Thyroid gland (tissue), 4 donors: ENCODE measurements at regions not wholly inside any gene's neighbourhood (a gene's known extent, or its start where the extent isn't known, plus 50 kb on each side); places are given as distances from the start of the nearest gene placed in this dataset.

ENCODE experiments used
- DNase-seq, 2 donors: peaks; one replicate each; pipeline ENCODE4 v3.0.0-alpha.2; 2019
- H3K27ac ChIP-seq, 3 donors: fragments of 200-600 bp; sonication (generic); 1 replicate in 2 of 3; 2 replicates in 1 of 3; pipeline ENCODE4 v1.5.1; 2016 to 2019; ENCODE audit warnings: mild to moderate bottlenecking in 1 of 3, moderate library complexity in 1 of 3
- H3K27me3 ChIP-seq: fragments of 200-600 bp; sonication (generic); one replicate; pipeline ENCODE4 v1.5.1; 2019
- H3K36me3 ChIP-seq, 2 donors: fragments of 200-600 bp; sonication (generic); one replicate each; pipeline ENCODE4 v1.5.1; 2016 to 2019
- H3K4me1 ChIP-seq, 2 donors: fragments of 200-600 bp; sonication (generic); one replicate each; pipeline ENCODE4 v1.5.1; 2017 to 2019
- H3K4me3 ChIP-seq, 3 donors: fragments of 200-600 bp; sonication (generic); replicated peaks in 1 of 3; 1 replicate in 2 of 3; 2 replicates in 1 of 3; pipeline ENCODE4 v1.5.1; 2016; ENCODE audit warnings: mild to moderate bottlenecking in 1 of 3
- H3K9me3 ChIP-seq: fragments of 200-600 bp; sonication (generic); one replicate; pipeline ENCODE4 v1.5.1; 2017
- POLR2A ChIP-seq, 2 donors: fragments of 450-650 bp; IDR thresholded peaks; one replicate each; pipeline ENCODE4 v1.6.1; 2017; ENCODE audit warnings: antibody characterized with exemption in 2 of 2, mild to moderate bottlenecking in 2 of 2, moderate library complexity in 1 of 2
- WGBS, 2 donors: methylation state at CpG; one replicate each; pipeline ENCODE4 v1.1.5; 2017; 5-methylcytosine and 5-hydroxymethylcytosine counted together
- intact Hi-C: fragments of 100-400 bp; cut with DNase I; formaldehyde crosslinking; loops from one replicate; pipeline ENCODE4 v1.15.1; 2023
- TF ChIP-seq, protein P1 (sequence below), 6 experiments: fragments of 200-600 bp in 3 of 6; fragments of 450-650 bp in 3 of 6; sonication (generic) in 3 of 6; IDR thresholded peaks; one replicate each; pipeline ENCODE4 v1.5.1; 2016 to 2019; ENCODE audit warnings: antibody characterized with exemption in 6 of 6, mild to moderate bottlenecking in 2 of 6, inconsistent platforms in 1 of 6, moderate library complexity in 1 of 6

DNA sequence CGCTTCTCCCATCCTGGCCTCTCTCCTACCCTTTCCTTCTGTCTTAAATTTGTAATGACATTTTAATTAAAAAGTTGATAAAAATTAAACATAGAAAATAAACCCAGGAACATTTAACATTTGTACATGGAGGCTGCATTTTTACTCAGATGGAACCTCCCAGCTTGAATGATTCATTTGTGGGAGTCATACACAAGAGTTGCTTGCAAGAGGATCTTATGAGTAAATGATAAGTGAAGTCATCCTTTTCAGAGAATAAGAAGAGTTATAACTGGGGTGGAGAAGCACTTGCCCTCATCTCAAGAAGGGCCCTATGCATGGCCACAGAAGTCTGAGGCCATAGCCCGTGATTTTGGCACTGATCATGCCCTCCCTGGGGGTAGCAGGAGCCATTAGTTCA lies 482.9 kb upstream of the BOD1L1 start:
- no peak for DNase-seq
- no peaks in the 10 kb centered on the region for H3K9me3 ChIP-seq
- no peaks in the 10 kb centered on the region for H3K27me3 ChIP-seq
- H3K4me1 ChIP-seq = no peaks in the 10 kb centered on the region
- WGBS, 2 donors = 63 to 78% methylated on average over 2 of the region's 2 CpGs
- H3K27ac ChIP-seq = no peak overlapping the region
- intact Hi-C loops = no loop called here
- no peak for TF ChIP-seq POLR2A (IDR thresholded peaks at IDR 0.05)
- TF ChIP-seq, protein P1, sequence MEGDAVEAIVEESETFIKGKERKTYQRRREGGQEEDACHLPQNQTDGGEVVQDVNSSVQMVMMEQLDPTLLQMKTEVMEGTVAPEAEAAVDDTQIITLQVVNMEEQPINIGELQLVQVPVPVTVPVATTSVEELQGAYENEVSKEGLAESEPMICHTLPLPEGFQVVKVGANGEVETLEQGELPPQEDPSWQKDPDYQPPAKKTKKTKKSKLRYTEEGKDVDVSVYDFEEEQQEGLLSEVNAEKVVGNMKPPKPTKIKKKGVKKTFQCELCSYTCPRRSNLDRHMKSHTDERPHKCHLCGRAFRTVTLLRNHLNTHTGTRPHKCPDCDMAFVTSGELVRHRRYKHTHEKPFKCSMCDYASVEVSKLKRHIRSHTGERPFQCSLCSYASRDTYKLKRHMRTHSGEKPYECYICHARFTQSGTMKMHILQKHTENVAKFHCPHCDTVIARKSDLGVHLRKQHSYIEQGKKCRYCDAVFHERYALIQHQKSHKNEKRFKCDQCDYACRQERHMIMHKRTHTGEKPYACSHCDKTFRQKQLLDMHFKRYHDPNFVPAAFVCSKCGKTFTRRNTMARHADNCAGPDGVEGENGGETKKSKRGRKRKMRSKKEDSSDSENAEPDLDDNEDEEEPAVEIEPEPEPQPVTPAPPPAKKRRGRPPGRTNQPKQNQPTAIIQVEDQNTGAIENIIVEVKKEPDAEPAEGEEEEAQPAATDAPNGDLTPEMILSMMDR (IDR thresholded peaks at IDR 0.05) = no peak
- no peak overlapping the region for H3K4me3 ChIP-seq
- no peaks in the 10 kb centered on the region for H3K36me3 ChIP-seq

DNA sequence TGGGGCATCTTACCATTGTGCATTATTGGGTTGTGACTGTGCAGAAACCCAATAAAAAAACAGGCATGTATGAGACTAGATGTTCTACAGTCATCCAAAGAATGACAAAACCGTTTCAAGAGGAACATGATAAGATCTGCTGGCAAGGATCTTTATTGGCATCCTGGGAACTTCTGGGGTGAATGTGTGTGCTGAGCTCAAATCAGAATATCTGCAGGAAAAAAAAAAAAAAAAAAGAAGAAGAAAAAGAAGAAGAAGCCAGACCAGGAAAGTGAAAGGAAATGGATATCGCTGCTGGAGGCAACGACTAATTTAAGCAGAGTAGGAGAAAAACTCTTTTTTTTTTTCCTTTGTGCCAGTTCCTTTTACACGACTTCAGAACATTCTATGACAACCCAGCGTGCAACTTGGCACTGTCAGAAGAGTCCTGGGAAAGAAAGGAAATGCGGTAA lies 484.2 kb upstream of the BOD1L1 start:
- Histone ChIP-seq H3K4me1 (no peaks in the 10 kb centered on the region), H3K27ac (no peak overlapping the region), H3K9me3 (no peaks in the 10 kb centered on the region), H3K27me3 (no peaks in the 10 kb centered on the region), H3K36me3 (no peaks in the 10 kb centered on the region), H3K4me3 (no peak overlapping the region)
- intact Hi-C loops = no loop called here
- no peak for DNase-seq
- TF ChIP-seq POLR2A (IDR thresholded peaks at IDR 0.05) = no peak
- TF ChIP-seq, protein P1 (IDR thresholded peaks at IDR 0.05) = no peak
- WGBS, 2 donors = 43 to 48% methylated on average over 6 of the region's 6 CpGs

DNA sequence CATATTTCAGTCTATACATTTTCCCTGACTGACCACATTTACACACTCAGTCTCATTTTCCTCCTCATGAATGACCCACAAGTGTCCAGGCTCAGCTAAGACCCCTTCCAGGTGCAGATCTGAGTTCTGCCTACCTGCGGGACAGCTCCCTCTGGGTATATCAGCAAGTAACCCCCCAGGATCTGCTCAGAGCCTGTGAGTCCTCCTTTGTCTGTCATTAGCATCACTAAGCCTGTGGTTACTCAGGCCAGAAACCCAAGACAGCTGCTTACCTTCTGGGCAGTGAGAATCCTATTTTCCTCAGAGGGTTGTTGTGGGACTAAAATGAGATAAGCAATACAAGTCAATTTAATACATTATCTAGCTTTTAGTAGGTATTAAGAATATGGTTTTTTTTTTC lies 487.6 kb upstream of the BOD1L1 start:
- TF ChIP-seq, protein P1 (IDR thresholded peaks at IDR 0.05) = no peak
- Histone ChIP-seq H3K36me3 (no peaks in the 10 kb centered on the region), H3K4me1 (no peaks in the 10 kb centered on the region), H3K27me3 (no peaks in the 10 kb centered on the region), H3K9me3 (no peaks in the 10 kb centered on the region), H3K27ac (no peak overlapping the region), H3K4me3 (no peak overlapping the region)
- WGBS, 2 donors = 71 to 72% methylated on average over 1 of the region's 1 CpG
- no peak for DNase-seq
- intact Hi-C loops = no loop called here

DNA sequence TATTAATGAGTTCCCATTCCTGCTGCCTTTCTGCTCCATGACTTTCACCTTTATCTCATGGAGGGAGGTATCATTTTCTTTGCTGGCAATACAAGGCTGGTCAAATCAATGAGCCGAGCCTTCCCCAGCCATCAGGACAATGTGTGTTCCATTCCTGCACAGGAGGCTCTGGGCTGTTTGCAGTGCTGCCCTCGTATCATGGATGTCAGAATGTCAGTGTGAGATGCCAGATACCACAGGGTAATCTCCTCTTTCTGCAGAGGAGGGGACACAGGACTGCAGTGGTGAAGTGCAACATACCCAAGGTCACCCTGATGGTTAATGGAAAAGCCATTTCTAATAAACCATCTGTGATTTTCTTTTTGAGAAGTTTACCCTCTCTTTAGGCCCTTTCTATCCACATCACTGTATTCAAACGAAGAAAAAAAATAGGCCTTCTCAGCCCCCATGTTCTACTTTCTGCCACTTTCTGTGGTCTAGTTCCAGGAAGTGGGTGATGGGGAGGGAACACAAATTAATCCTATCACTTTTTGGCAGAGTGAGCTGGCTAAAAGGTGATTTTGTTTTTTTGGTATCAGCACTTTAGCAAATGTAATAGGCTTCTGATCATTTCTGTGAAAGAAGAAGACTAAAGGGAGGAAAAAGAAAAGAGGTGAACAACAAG lies 490.2 kb upstream of the BOD1L1 start:
- no peak for DNase-seq
- WGBS, 2 donors = 69 to 76% methylated on average over 3 of the region's 3 CpGs

DNA sequence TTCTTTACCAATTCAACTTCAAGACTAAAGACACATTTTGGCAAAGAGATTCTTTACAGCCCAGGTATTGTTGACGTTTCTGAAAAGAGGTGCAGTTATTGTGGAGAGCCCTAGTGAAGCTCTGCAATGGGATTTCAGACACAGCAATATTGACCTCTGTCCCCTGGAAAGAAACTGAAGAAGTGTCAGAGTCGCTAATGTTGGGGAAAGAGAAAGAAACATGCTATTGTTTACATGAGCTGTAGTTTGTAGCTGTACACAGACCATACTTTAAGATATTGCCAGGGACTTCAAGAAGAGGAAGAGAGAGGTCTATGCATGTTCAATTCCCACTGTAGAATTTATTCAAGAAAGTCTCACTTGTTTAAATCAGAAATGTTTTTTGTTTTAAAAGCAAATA lies 497.3 kb upstream of the BOD1L1 start:
- 34 to 37% methylated on average over 2 of the region's 2 CpGs for WGBS, 2 donors
- intact Hi-C loops = no loop called here
- no peaks in the 10 kb centered on the region for H3K36me3 ChIP-seq
- H3K27me3 ChIP-seq = no peaks in the 10 kb centered on the region
- TF ChIP-seq, protein P1 (IDR thresholded peaks at IDR 0.05) = no peak
- TF ChIP-seq POLR2A (IDR thresholded peaks at IDR 0.05) = no peak
- no peak overlapping the region for H3K4me3 ChIP-seq
- no peak overlapping the region for H3K27ac ChIP-seq
- H3K9me3 ChIP-seq = no peaks in the 10 kb centered on the region
- H3K4me1 ChIP-seq = no peaks in the 10 kb centered on the region
- no peak for DNase-seq

More for the DNA sequence above, 490.2 kb upstream of the BOD1L1 start:
- H3K4me3 ChIP-seq = no peak overlapping the region
- H3K27me3 ChIP-seq = no peaks in the 10 kb centered on the region
- no peaks in the 10 kb centered on the region for H3K36me3 ChIP-seq
- H3K4me1 ChIP-seq = no peaks in the 10 kb centered on the region
- H3K9me3 ChIP-seq = no peaks in the 10 kb centered on the region
- intact Hi-C loops = no loop called here
- TF ChIP-seq, protein P1 (IDR thresholded peaks at IDR 0.05) = no peak
- TF ChIP-seq POLR2A (IDR thresholded peaks at IDR 0.05) = no peak
- no peak overlapping the region for H3K27ac ChIP-seq
